Mesothelial cell of epicardium (in vitro differentiated cells): ENCODE measurements at regions not wholly inside any gene's neighbourhood (a gene's known extent, or its start where the extent isn't known, plus 50 kb on each side); places are given as distances from the start of the nearest gene placed in this dataset.

Experiments used
- DNase-seq, 2 experiments: peaks; one replicate each; pipeline ENCODE4 v3.0.0; 2021; ENCODE audit warnings: low spot score in 2 of 2; ENCODE audit not compliant: unreplicated experiment in 2 of 2
- H3K27ac Mint-ChIP-seq: 2 replicates; pipeline ENCODE4 v1.8.0; 2021; ENCODE audit warnings: mixed read lengths
- H3K27me3 Mint-ChIP-seq: 2 replicates; pipeline ENCODE4 v1.8.0; 2021; ENCODE audit warnings: low read depth, mixed read lengths
- H3K36me3 Mint-ChIP-seq: 2 replicates; pipeline ENCODE4 v1.8.0; 2021; ENCODE audit warnings: mixed read lengths
- H3K4me1 Mint-ChIP-seq: 2 replicates; pipeline ENCODE4 v1.8.0; 2021; ENCODE audit warnings: mixed read lengths
- H3K4me3 Mint-ChIP-seq: 2 replicates; pipeline ENCODE4 v1.8.0; 2021; ENCODE audit warnings: mild to moderate bottlenecking, moderate library complexity, mixed read lengths
- H3K9me3 Mint-ChIP-seq: 2 replicates; pipeline ENCODE4 v1.8.0; 2021; ENCODE audit warnings: mixed read lengths
- TF ChIP-seq, protein P1 (sequence below): fragments of 200-600 bp; sonication (generic); IDR thresholded peaks from one replicate; pipeline ENCODE4 v1.5.0; 2021; ENCODE audit warnings: antibody characterized with exemption; ENCODE audit not compliant: unreplicated experiment

DNA sequence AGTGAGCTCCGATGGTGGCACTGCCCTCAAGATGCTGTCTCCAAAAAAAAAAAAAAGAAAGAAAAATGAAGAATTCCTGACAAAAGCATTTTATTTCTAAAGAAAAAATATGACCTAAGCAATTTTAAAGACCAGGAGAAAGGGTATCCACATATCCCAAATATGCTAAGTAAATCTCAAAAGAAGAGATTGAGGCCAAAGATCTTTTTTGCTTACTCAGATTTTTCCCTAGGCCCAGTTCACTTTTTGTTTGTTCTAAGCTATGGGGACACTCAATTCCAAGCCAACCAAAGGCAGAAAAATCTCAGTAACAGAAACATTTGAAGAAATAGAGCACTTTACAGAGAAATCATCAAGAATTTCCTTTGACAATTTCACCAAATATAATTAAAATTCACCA is 150.8 kb downstream of the SOX9 start:
- DNase-seq = no peak
- Mint-ChIP-seq H3K4me3 (no peak overlapping the region), H3K9me3 (peaks cover 17% of the 10 kb centered on the region), H3K27ac (no peak overlapping the region), H3K4me1 (peaks cover 30% of the 10 kb centered on the region), H3K27me3 (no peaks in the 10 kb centered on the region), H3K36me3 (no peaks in the 10 kb centered on the region)
- TF ChIP-seq, protein P1, sequence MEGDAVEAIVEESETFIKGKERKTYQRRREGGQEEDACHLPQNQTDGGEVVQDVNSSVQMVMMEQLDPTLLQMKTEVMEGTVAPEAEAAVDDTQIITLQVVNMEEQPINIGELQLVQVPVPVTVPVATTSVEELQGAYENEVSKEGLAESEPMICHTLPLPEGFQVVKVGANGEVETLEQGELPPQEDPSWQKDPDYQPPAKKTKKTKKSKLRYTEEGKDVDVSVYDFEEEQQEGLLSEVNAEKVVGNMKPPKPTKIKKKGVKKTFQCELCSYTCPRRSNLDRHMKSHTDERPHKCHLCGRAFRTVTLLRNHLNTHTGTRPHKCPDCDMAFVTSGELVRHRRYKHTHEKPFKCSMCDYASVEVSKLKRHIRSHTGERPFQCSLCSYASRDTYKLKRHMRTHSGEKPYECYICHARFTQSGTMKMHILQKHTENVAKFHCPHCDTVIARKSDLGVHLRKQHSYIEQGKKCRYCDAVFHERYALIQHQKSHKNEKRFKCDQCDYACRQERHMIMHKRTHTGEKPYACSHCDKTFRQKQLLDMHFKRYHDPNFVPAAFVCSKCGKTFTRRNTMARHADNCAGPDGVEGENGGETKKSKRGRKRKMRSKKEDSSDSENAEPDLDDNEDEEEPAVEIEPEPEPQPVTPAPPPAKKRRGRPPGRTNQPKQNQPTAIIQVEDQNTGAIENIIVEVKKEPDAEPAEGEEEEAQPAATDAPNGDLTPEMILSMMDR = no peak

DNA sequence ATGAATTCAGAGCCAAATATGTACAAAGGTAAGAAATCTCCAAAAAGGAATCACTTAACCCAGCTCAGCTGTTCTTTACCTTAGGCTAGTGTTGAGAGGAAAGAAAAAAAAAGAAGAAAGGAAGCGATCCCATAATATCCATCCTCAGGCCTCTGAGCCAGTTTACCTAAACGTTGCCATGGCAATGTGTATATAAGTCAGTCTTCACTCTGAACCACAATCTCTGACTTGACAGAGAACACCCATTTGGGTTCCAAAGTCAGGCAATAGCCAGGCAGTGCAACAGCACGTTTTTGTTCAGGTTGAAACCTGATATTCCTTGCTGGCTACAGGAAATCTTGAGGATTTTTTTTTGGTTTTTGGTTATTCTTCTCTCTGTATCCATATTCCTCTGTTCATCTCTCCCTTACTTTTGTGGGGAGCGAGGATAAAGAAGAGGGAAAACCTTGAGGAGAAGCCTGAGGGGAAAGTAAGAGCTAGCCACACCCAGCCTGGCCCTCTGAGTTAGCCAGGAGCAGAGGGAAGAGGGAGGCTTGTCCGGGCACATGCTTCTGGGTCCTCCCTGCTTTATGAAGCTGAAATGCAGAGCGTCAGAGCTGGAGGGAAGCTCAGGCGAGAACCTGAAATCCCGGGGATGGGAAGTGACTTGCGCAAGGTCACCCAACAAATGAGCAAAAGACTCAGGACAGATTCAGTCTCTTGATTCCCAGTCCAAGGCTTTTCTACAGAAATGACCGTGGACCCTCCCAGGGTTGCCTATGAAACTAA is 152.7 kb downstream of the SOX9 start:
- no peaks in the 10 kb centered on the region for H3K36me3 Mint-ChIP-seq
- no peak for DNase-seq
- peak overlapping the region; percentile 22 for H3K27ac Mint-ChIP-seq
- H3K9me3 Mint-ChIP-seq = peaks cover 17% of the 10 kb centered on the region
- TF ChIP-seq, protein P1 = no peak
- no peaks in the 10 kb centered on the region for H3K27me3 Mint-ChIP-seq
- peaks cover 27% of the 10 kb centered on the region for H3K4me1 Mint-ChIP-seq
- H3K4me3 Mint-ChIP-seq = no peak overlapping the region

DNA sequence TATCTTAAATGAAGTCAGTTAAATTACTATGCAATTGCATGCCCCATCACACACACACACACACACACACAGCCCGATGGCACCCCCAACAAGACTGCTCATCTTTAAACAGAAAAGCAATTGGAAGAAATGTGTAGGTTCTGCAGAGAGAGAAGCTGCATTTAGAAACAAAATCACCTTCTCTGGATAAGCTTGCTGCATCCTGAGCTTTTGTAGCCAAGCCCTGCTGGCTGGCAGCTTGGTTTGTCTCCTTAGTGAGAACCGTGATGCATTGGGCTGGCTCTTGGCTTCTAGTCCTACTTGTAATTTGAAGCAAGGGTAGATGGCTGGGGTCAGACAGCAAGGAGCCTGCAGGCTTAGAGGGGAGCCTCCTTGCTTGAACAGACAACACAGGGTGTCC is 153.8 kb downstream of the SOX9 start:
- H3K4me3 Mint-ChIP-seq = no peak overlapping the region
- no peaks in the 10 kb centered on the region for H3K36me3 Mint-ChIP-seq
- no peaks in the 10 kb centered on the region for H3K27me3 Mint-ChIP-seq
- H3K27ac Mint-ChIP-seq = no peak overlapping the region
- H3K9me3 Mint-ChIP-seq = peaks cover 17% of the 10 kb centered on the region
- peaks cover 26% of the 10 kb centered on the region for H3K4me1 Mint-ChIP-seq
- TF ChIP-seq, protein P1 = no peak
- DNase-seq = no peak

DNA sequence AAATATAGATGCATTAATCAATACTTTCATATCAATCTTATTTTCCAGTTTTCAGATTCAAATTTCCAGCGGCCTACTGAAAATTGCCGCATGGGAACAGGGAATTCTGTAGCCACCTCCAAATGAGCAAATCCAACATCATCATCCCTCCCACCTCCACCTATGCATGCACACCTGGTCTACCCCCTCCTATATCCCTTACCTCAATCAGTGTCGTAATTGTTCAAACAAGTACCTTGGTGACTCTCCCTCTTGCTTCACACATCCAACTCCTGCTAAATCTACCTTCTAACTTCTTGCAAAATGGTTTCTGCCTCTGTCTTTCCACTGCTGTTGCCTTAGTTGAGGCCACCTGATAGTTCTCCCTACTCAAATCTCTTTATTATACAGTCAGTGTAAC is 160.1 kb downstream of the SOX9 start:
- Mint-ChIP-seq H3K36me3 (no peaks in the 10 kb centered on the region), H3K27ac (no peak overlapping the region), H3K4me3 (no peak overlapping the region), H3K27me3 (no peaks in the 10 kb centered on the region), H3K4me1 (peaks cover 14% of the 10 kb centered on the region), H3K9me3 (peaks cover 11% of the 10 kb centered on the region)
- DNase-seq = no peak
- TF ChIP-seq, protein P1 = no peak

DNA sequence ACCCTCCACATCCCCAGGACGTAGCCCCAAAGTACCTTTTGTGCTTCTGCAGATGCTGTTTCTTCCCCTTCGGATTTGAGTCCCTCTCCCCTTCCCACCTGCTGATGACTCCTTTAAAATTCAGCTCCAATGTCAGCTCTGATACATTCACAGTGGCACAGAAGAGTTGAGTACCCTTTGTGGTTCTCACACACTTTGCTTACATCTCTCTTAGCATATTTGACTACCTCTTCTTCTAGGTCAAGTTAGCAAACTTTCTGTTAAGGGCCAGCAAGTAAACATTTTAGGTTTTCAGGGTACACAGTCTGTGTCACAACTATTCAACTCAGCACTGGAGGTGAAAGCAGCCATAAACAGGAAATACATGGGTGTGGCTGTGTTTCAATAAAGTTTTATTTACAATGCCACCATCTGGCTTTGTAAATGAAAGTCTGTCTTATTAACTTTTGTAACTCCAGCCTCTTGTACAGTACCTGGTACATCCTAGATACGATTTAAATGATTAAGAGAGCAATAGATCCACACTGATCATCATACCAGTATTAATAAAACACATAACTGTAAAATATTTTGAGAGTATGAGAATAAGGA is 161.7 kb downstream of the SOX9 start:
- Mint-ChIP-seq H3K4me1 (peaks cover 14% of the 10 kb centered on the region), H3K4me3 (no peak overlapping the region), H3K27me3 (no peaks in the 10 kb centered on the region), H3K36me3 (no peaks in the 10 kb centered on the region), H3K9me3 (peaks cover 5% of the 10 kb centered on the region), H3K27ac (no peak overlapping the region)
- DNase-seq = no peak
- TF ChIP-seq, protein P1 = no peak
